Activated CD4-positive, alpha-beta T cell treated with anti-CD3 and anti-CD28 coated beads, Interleukin-2, amount 50 U/mL, for 4 hours (primary cell): ENCODE measurements at regions not wholly inside any gene's neighbourhood (a gene's known extent, or its start where the extent isn't known, plus 50 kb on each side); places are given as distances from the start of the nearest gene placed in this dataset.
A peak's percentile ranks its signal among the peaks of the same experiment; 100 is the strongest.

Experiments used
- DNase-seq, 2 experiments: peaks; one replicate each; pipeline ENCODE4 v3.0.0-alpha.2; 2020

GRCh38 chr14:98146416-98146815, 1125.6 kb downstream of the BCL11B start:
- no peak for DNase-seq

DNA sequence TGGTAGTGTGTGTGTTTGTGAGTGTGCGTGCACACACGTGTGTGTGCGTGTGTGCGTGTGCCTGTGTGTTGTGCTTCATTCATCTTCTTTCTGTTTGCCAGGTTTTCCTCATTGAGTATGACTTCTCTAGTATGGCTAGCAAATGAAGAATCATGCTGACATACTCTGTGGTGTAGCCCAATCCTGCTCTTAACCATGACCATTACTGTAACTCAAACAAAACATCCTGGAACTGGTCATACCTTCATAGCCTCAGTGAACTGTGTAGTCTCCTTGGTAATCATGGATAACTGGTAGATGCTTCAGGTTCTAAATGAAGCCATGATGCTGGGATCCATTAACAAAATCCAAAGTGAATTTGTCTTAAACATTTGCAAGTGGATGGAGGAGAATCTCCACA, 1117.7 kb downstream of the BCL11B start:
- no peak for DNase-seq

GRCh38 chr14:98156411-98156810, 1115.6 kb downstream of the BCL11B start:
- DNase-seq, result no peak

- DNase-seq, result no peak
These were observed 1111.1 kb downstream of the BCL11B start for GRCh38 chr14:98160901-98161300.

DNA sequence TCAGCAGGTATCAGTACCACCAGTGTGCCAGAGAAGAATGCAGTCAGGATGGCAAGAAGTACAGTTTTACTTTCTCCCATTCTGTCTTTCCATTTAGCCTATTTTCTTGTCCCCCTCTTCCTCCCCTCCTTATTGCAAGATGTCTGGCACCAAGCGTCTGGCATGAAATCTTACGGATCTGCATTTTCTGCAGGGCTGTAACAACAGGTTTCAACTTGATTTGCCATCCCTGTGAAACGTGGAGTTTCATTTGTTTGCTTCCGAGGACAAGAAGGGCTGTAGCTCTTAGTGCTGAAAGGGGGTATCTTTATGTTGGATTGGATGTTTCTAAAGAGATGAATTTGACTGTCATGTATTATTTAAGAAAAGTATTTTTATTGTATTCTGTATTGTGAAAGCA, 1110.6 kb downstream of the BCL11B start:
- DNase-seq, result no peak

- DNase-seq, result no peak
These were observed 1108.9 kb downstream of the BCL11B start for GRCh38 chr14:98162856-98163805.

- DNase-seq, result no peak
These were observed 1108.1 kb downstream of the BCL11B start for GRCh38 chr14:98163873-98164272.

DNA sequence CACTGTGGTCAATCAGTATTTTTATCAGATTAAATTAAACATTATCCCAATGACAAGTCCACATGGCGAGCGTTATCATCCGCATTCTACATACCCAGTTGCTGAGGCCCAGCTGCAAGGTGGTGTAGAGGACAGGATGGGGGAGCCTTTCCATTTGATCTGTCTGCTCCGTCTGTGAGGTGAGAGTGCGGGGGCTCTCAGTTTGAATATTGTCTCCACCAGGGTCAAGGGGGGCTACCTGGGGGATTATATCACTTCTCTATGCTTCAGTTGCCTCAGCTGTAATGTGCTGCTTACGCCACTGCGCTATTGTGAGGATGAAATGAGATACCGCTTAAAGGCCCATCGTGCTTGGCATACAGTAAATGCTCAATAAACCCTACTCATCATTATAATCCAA, 1106.0 kb downstream of the BCL11B start:
- no peak for DNase-seq

GRCh38 chr14:98167275-98167674, 1104.7 kb downstream of the BCL11B start:
- DNase-seq, result no peak

DNA sequence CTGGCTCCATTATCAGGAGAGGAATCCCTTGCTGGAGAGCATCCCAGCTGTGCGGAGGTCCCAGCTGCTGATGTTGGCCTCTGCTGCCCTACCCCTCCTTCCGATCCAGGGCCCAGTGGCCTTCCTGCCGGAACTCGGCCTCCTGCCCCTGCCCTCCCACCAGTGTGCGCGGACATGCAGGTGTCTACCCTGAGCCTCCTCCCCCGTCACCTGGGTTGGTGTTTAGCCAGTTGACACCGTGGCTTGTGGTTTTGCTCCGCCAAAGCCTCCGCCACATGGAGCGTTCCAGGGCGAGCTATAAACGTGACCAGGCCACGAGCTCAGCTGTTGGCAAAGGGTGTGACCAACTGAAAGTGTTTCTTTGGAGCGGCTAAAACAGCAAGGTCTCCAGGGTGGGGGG, 1104.3 kb downstream of the BCL11B start:
- DNase-seq, result no peak

GRCh38 chr14:98168211-98168985, 1103.6 kb downstream of the BCL11B start:
- DNase-seq, result no peak

DNA sequence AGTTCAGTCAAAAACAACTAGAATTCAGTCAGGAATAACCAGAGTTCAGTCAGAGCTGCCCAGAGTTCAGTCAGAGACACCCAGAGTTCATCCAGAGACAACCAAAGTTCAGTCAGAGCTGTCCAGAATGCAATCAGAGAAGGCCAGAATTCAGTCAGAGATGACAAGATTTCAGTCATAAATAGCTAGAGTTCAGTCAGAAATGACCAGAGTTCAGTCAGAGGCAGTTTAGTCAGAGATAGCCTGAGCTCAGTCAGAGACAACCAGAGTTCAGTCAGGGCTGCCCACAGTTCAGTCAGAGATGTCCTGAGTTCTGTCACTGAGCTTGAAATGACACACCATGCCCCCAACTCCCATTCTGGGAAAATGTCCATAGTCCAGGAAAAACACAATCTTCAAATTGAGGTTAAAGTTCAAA, 1102.8 kb downstream of the BCL11B start:
- DNase-seq, result no peak

GRCh38 chr14:98170575-98170974, 1101.4 kb downstream of the BCL11B start:
- DNase-seq, result no peak

GRCh38 chr14:98171654-98172053, 1100.3 kb downstream of the BCL11B start:
- no peak for DNase-seq

GRCh38 chr14:98172243-98172778, 1099.7 kb downstream of the BCL11B start:
- no peak for DNase-seq

- DNase-seq, result peak in 1 of 2 experiments; percentile 38
These were observed 1098.7 kb downstream of the BCL11B start for GRCh38 chr14:98173305-98173704.

DNA sequence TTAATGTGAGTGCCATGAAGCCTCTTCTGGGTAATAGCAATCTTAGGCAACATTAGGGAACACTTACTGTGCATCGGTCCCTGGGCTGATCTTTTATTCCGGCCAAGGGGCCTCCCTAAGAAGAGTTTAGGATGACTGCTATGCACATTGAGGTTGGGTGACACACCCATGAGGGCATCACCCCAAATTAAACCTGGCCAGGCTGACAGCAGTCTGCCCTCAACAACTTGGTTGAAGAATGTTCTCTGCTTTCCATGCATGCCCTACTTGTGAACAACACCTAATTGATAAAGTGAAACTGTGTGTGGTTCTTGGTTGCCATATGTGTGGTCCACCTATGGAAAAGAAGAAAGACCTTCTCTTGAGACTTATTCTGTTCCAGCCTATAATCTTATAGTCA, 1098.0 kb downstream of the BCL11B start:
- DNase-seq, result no peak

GRCh38 chr14:98175436-98175835, 1096.6 kb downstream of the BCL11B start:
- DNase-seq, result no peak

GRCh38 chr14:98175881-98176280, 1096.1 kb downstream of the BCL11B start:
- no peak for DNase-seq

- no peak for DNase-seq
These were observed 1095.1 kb downstream of the BCL11B start for GRCh38 chr14:98176892-98177291.

DNA sequence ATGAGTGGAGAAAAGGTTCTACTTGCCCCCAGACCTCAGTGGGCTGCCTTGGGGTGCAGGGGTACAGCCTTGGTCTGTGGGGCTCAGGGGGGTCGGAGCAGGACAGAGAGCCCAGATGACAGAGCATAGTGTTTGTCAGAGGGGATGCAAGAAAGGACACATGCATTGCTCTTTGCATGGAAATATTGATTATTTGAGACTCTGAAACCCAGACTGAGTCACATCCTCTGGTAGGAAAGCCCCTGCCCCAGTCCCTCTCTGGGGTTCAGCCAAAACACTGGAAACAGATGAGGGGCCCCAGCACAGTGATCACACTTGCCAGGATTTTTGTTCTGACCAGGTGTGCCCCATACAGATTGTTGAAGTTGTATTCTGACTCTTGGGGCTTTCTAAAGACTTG, 1094.4 kb downstream of the BCL11B start:
- DNase-seq, result peak; percentile 61 to 73

DNA sequence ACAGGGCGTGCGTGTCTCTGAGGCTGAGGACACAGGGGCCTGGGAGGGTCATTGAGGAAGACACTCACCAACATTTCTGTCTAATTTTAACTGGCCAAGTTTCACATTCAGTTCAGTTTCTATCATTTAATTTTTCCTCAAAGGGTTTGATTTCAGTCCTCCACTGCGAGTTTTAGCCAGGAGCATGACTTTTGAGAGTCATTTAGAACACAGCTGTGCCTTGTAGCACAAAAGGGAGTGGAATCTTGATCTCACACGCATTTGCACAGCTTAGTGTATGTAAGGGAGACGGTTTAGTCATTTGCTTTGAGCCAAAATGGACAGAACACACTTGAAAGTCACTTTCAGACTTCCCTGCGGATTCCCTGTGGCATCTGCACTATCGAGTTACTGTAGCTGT, 1090.8 kb downstream of the BCL11B start:
- no peak for DNase-seq

DNA sequence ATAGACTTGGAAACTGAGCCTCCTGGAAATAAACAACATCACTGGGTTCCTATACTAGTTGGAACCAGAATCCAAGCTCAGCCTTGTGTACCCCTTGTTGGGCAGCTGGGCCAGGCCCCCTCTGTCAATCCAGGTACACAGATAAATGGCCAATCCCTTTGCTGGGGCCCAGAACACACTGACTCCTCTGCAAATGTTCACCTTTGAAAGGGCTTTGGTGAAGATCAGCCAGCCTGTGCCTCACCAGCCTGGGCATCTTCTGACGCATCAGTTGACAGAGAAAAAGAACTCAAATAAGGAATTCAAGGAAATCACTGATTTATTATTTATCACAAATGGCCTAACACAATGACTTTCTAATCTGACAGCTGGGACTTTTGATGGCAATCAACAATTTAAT, 1090.2 kb downstream of the BCL11B start:
- DNase-seq, result peak in 1 of 2 experiments; percentile 34
